Nephron (organoid): ENCODE measurements at regions not wholly inside any gene's neighbourhood (a gene's known extent, or its start where the extent isn't known, plus 50 kb on each side); places are given as distances from the start of the nearest gene placed in this dataset.

Experiments
- H3K27ac Mint-ChIP-seq, 3 experiments: 2 replicates each; pipeline ENCODE4 v1.8.0; 2020; ENCODE audit warnings: mixed read lengths in 3 of 3, mild to moderate bottlenecking in 2 of 3, moderate library complexity in 1 of 3
- H3K27me3 Mint-ChIP-seq: 2 replicates; pipeline ENCODE4 v1.8.0; 2021; ENCODE audit warnings: low read depth, mild to moderate bottlenecking, moderate library complexity, mixed read lengths
- H3K36me3 Mint-ChIP-seq: 2 replicates; pipeline ENCODE4 v1.8.0; 2020; ENCODE audit warnings: low read depth, mixed read lengths
- H3K4me1 Mint-ChIP-seq: 2 replicates; pipeline ENCODE4 v1.8.0; 2020; ENCODE audit warnings: mixed read lengths
- H3K4me3 Mint-ChIP-seq, 3 experiments: 2 replicates each; pipeline ENCODE4 v1.8.0; 2020; ENCODE audit warnings: mild to moderate bottlenecking in 3 of 3, mixed read lengths in 3 of 3, moderate library complexity in 2 of 3
- H3K9me3 Mint-ChIP-seq: 2 replicates; pipeline ENCODE4 v1.8.0; 2020; ENCODE audit warnings: mixed read lengths
- TF ChIP-seq, protein P1 (sequence below), 3 experiments: fragments of 200-600 bp; sonication (generic); IDR thresholded peaks; one replicate each; pipeline ENCODE4 v1.5.0; 2021; ENCODE audit warnings: antibody characterized with exemption in 3 of 3; ENCODE audit not compliant: unreplicated experiment in 3 of 3

- Mint-ChIP-seq H3K4me1 (peaks cover 23% of the 10 kb centered on the region), H3K36me3 (peaks cover 5% of the 10 kb centered on the region), H3K27me3 (no peaks in the 10 kb centered on the region), H3K4me3 (no peak overlapping the region), H3K27ac (peak overlapping the region in 2 of 3 experiments; percentile 62 to 81), H3K9me3 (peaks cover 8% of the 10 kb centered on the region)
- TF ChIP-seq, protein P1, sequence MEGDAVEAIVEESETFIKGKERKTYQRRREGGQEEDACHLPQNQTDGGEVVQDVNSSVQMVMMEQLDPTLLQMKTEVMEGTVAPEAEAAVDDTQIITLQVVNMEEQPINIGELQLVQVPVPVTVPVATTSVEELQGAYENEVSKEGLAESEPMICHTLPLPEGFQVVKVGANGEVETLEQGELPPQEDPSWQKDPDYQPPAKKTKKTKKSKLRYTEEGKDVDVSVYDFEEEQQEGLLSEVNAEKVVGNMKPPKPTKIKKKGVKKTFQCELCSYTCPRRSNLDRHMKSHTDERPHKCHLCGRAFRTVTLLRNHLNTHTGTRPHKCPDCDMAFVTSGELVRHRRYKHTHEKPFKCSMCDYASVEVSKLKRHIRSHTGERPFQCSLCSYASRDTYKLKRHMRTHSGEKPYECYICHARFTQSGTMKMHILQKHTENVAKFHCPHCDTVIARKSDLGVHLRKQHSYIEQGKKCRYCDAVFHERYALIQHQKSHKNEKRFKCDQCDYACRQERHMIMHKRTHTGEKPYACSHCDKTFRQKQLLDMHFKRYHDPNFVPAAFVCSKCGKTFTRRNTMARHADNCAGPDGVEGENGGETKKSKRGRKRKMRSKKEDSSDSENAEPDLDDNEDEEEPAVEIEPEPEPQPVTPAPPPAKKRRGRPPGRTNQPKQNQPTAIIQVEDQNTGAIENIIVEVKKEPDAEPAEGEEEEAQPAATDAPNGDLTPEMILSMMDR (IDR thresholded peaks at IDR 0.05; ENCODE audit: unreplicated experiment in 3 of 3), result no peak
Measured at GRCh38 chr12:16096273-16096849, 181.1 kb downstream of the SLC15A5 start.

GRCh38 chr12:16095531-16096110 is 181.9 kb downstream of the SLC15A5 start:
- peaks cover 14% of the 10 kb centered on the region for H3K9me3 Mint-ChIP-seq

DNA sequence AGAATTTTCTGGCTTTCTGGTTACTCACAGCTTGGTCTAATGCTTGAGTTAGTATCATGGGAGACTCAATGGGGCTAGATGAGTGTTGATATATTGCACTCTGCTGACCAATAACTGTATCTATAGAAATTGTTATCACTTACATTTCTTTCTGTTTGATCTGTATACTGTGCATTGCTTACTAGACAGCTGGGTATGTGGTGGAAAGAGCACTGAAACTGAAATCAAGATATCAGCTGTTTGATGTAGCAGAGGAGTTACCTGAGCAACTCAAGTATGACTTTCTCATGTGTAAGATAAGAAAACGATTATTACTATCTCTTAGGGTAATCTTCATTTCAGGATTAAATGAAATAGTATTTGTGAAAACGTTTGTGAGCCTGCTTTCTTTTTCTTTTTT is 183.0 kb downstream of the SLC15A5 start:
- TF ChIP-seq, protein P1 (IDR thresholded peaks at IDR 0.05; ENCODE audit: unreplicated experiment in 3 of 3), result no peak
- H3K4me1 Mint-ChIP-seq, result peaks cover 27% of the 10 kb centered on the region
- H3K4me3 Mint-ChIP-seq, result no peak overlapping the region
- peaks cover 10% of the 10 kb centered on the region for H3K36me3 Mint-ChIP-seq
- H3K27ac Mint-ChIP-seq, result peak overlapping the region in 1 of 3 experiments; percentile 61
- no peaks in the 10 kb centered on the region for H3K27me3 Mint-ChIP-seq
- H3K9me3 Mint-ChIP-seq, result peaks cover 16% of the 10 kb centered on the region

More at GRCh38 chr12:16095531-16096110, 181.9 kb downstream of the SLC15A5 start:
- Mint-ChIP-seq H3K27ac (peak overlapping the region; percentile 31 to 81 (median 62)), H3K4me1 (peaks cover 24% of the 10 kb centered on the region), H3K36me3 (peaks cover 10% of the 10 kb centered on the region), H3K4me3 (no peak overlapping the region), H3K27me3 (no peaks in the 10 kb centered on the region)
- TF ChIP-seq, protein P1 (IDR thresholded peaks at IDR 0.05; ENCODE audit: unreplicated experiment in 3 of 3), result no peak

DNA sequence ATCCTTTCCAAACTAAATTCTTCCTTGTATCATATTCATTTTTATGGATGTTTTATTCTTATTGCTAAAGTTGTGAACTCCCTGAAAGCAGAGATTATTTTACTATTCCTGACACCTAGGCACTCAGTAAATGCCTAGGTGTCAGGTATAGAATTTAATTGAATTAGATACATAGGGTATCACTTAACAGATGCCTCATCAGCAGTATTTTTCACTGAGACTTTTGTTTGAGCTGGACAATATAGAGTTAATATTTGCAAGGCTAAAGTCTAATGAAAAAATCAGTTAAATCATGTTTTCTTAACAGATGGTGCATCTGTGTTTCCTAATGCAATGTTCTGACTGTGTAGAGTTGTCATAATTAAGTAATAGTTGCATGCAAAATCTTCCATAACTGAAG is 182.7 kb downstream of the DERA start:
- H3K4me1 Mint-ChIP-seq, result peaks cover 32% of the 10 kb centered on the region
- peaks cover 16% of the 10 kb centered on the region for H3K9me3 Mint-ChIP-seq
- no peak overlapping the region for H3K27ac Mint-ChIP-seq
- peaks cover 10% of the 10 kb centered on the region for H3K36me3 Mint-ChIP-seq
- TF ChIP-seq, protein P1 (IDR thresholded peaks at IDR 0.05; ENCODE audit: unreplicated experiment in 3 of 3), result no peak
- H3K4me3 Mint-ChIP-seq, result no peak overlapping the region
- H3K27me3 Mint-ChIP-seq, result no peaks in the 10 kb centered on the region

GRCh38 chr12:16090974-16091373 is 179.8 kb downstream of the DERA start:
- Mint-ChIP-seq H3K27ac (no peak overlapping the region), H3K4me3 (no peak overlapping the region), H3K36me3 (peaks cover 10% of the 10 kb centered on the region), H3K27me3 (no peaks in the 10 kb centered on the region), H3K4me1 (peaks cover 35% of the 10 kb centered on the region), H3K9me3 (peaks cover 16% of the 10 kb centered on the region)
- TF ChIP-seq, protein P1 (IDR thresholded peaks at IDR 0.05; ENCODE audit: unreplicated experiment in 3 of 3), result no peak

GRCh38 chr12:16088421-16088820 is 177.3 kb downstream of the DERA start:
- peaks cover 26% of the 10 kb centered on the region for H3K4me1 Mint-ChIP-seq

More at GRCh38 chr12:16088421-16088820, 177.3 kb downstream of the DERA start:
- Mint-ChIP-seq H3K27me3 (no peaks in the 10 kb centered on the region), H3K36me3 (peaks cover 10% of the 10 kb centered on the region), H3K27ac (no peak overlapping the region), H3K9me3 (peaks cover 14% of the 10 kb centered on the region), H3K4me3 (no peak overlapping the region)
- TF ChIP-seq, protein P1 (IDR thresholded peaks at IDR 0.05; ENCODE audit: unreplicated experiment in 3 of 3), result no peak
